Esophagus muscularis mucosa (tissue), 4 donors: ENCODE measurements at regions not wholly inside any gene's neighbourhood (a gene's known extent, or its start where the extent isn't known, plus 50 kb on each side); places are given as distances from the start of the nearest gene placed in this dataset.

Experiments used
- DNase-seq: peaks from one replicate; pipeline ENCODE4 v3.0.0-alpha.2; 2017; ENCODE audit errors: extremely low spot score
- H3K27ac ChIP-seq, 4 donors: fragments of 200-600 bp; sonication (generic); replicated peaks in 1 of 4; 1 replicate in 3 of 4; 2 replicates in 1 of 4; pipeline ENCODE4 v1.5.1; 2016 to 2019; ENCODE audit warnings: mild to moderate bottlenecking in 1 of 4
- H3K27me3 ChIP-seq, 4 donors: fragments of 200-600 bp; sonication (generic); one replicate each; pipeline versions ENCODE4 v1.5.1 to v1.6.0; 2016 to 2019
- H3K36me3 ChIP-seq, 4 donors: fragments of 200-600 bp; sonication (generic); one replicate each; pipeline ENCODE4 v1.5.1; 2016 to 2019
- H3K4me1 ChIP-seq, 4 donors: fragments of 200-600 bp; sonication (generic); one replicate each; pipeline ENCODE4 v1.5.1; 2016 to 2019
- H3K4me3 ChIP-seq, 4 donors: fragments of 200-600 bp; sonication (generic); 1 replicate in 2 of 4; 2 replicates in 2 of 4; pipeline ENCODE4 v1.5.1; 2016 to 2019; ENCODE audit warnings: mild to moderate bottlenecking in 4 of 4, moderate library complexity in 1 of 4
- H3K9me3 ChIP-seq, 4 donors: fragments of 200-600 bp; sonication (generic); 1 replicate in 3 of 4; 2 replicates in 1 of 4; pipeline ENCODE4 v1.5.1; 2016 to 2019
- CTCF ChIP-seq, 3 experiments: fragments of 200-600 bp in 2 of 3; fragments of 450-650 bp in 1 of 3; sonication (generic) in 2 of 3; IDR thresholded peaks; one replicate each; pipeline ENCODE4 v1.5.1; 2017 to 2019; ENCODE audit warnings: antibody characterized with exemption in 3 of 3, mild to moderate bottlenecking in 2 of 3, moderate library complexity in 1 of 3
- EP300 ChIP-seq: sonication (generic); formaldehyde crosslinking; IDR thresholded peaks from one replicate; pipeline ENCODE4 v1.6.1; 2017; ENCODE audit warnings: antibody characterized with exemption
- POLR2A ChIP-seq: fragments of 450-650 bp; IDR thresholded peaks from one replicate; pipeline ENCODE4 v1.6.1; 2017; ENCODE audit warnings: antibody characterized with exemption, moderate library complexity, mild to moderate bottlenecking, low read depth
- POLR2AphosphoS5 ChIP-seq, 2 donors: sonication (generic); formaldehyde crosslinking; IDR thresholded peaks; one replicate each; pipeline ENCODE4 v1.6.1; 2017; ENCODE audit warnings: antibody characterized with exemption in 2 of 2
- WGBS: methylation state at CpG from one replicate; pipeline ENCODE4 v1.1.5; 2018; 5-methylcytosine and 5-hydroxymethylcytosine counted together
- intact Hi-C: fragments of 100-400 bp; cut with DNase I; formaldehyde crosslinking; loops from one replicate; pipeline ENCODE4 v1.15.1; 2023

- H3K27ac ChIP-seq = no peak overlapping the region
- intact Hi-C loops = no loop called here
- DNase-seq = no peak
- H3K9me3 ChIP-seq = no peaks in the 10 kb centered on the region
- 83% methylated on average over 1 of the region's 1 CpG for WGBS
- TF ChIP-seq CTCF (IDR thresholded peaks at IDR 0.05) (no peak), EP300 (no peak), POLR2A (no peak), POLR2AphosphoS5 (IDR thresholded peaks at IDR 0.05) (no peak)
- H3K4me1 ChIP-seq = no peaks in the 10 kb centered on the region
- no peaks in the 10 kb centered on the region for H3K27me3 ChIP-seq
- H3K36me3 ChIP-seq = no peaks in the 10 kb centered on the region
- H3K4me3 ChIP-seq = no peak overlapping the region
Observed at GRCh38 chr10:64637939-64638338, 1116.7 kb downstream of the REEP3 start.

DNA sequence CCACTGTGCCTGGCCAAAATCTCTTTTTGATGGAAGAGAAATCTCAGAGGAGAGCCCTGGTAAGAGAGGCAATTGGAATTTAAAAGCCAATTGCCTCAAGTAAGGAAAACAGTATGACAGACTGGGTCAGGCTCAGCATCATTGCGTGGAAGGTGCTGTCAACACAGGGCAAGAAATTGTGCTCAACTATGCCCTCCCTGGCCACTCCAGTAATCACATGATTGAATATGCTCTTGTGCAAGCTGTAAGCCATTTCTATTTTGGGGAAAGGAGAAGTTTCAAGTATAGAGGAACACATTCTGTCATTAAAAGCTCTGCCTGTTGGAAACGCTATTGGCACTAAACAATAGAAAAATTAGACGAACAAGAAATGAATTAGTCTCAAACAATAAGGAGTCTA, 1127.7 kb downstream of the REEP3 start:
- Histone ChIP-seq H3K4me1 (no peaks in the 10 kb centered on the region), H3K27ac (no peak overlapping the region), H3K27me3 (no peaks in the 10 kb centered on the region), H3K4me3 (no peak overlapping the region), H3K9me3 (no peaks in the 10 kb centered on the region), H3K36me3 (no peaks in the 10 kb centered on the region)
- intact Hi-C loops = no loop called here
- DNase-seq = no peak
- no peak for TF ChIP-seq POLR2A
- 56% methylated on average over 3 of the region's 3 CpGs for WGBS

GRCh38 chr10:64658528-64658927, 1137.3 kb downstream of the REEP3 start:
- intact Hi-C loops = no loop called here
- WGBS = 54% methylated on average over 2 of the region's 2 CpGs
- Histone ChIP-seq H3K36me3 (no peaks in the 10 kb centered on the region), H3K4me1 (no peaks in the 10 kb centered on the region), H3K27ac (no peak overlapping the region), H3K4me3 (no peak overlapping the region), H3K9me3 (no peaks in the 10 kb centered on the region), H3K27me3 (no peaks in the 10 kb centered on the region)
- no peak for TF ChIP-seq POLR2A
- TF ChIP-seq EP300 = no peak
- no peak for TF ChIP-seq POLR2AphosphoS5 (IDR thresholded peaks at IDR 0.05)
- no peak for TF ChIP-seq CTCF (IDR thresholded peaks at IDR 0.05)
- DNase-seq = no peak

GRCh38 chr10:64659311-64659710, 1138.1 kb downstream of the REEP3 start:
- Histone ChIP-seq H3K27me3 (no peaks in the 10 kb centered on the region), H3K27ac (no peak overlapping the region), H3K36me3 (no peaks in the 10 kb centered on the region), H3K4me3 (no peak overlapping the region), H3K9me3 (no peaks in the 10 kb centered on the region), H3K4me1 (no peaks in the 10 kb centered on the region)
- 78% methylated on average over 1 of the region's 1 CpG for WGBS
- intact Hi-C loops = no loop called here
- no peak for DNase-seq
- TF ChIP-seq CTCF (IDR thresholded peaks at IDR 0.05) (no peak), POLR2AphosphoS5 (IDR thresholded peaks at IDR 0.05) (no peak), EP300 (no peak), POLR2A (no peak)

GRCh38 chr10:64682043-64682442, 1160.8 kb downstream of the REEP3 start:
- Histone ChIP-seq H3K9me3 (peaks cover 0 to under 1% (median 0%) of the 10 kb centered on the region in 4 donors), H3K36me3 (no peaks in the 10 kb centered on the region), H3K27ac (no peak overlapping the region), H3K27me3 (no peaks in the 10 kb centered on the region), H3K4me3 (no peak overlapping the region), H3K4me1 (no peaks in the 10 kb centered on the region)
- WGBS = 97% methylated on average over 3 of the region's 3 CpGs
- intact Hi-C loops = no loop called here
- DNase-seq = no peak
- no peak for TF ChIP-seq CTCF (IDR thresholded peaks at IDR 0.05)
- TF ChIP-seq EP300 = no peak
- TF ChIP-seq POLR2A = no peak
- no peak for TF ChIP-seq POLR2AphosphoS5 (IDR thresholded peaks at IDR 0.05)
